T-helper 2 cell (primary cell): ENCODE measurements at regions not wholly inside any gene's neighbourhood (a gene's known extent, or its start where the extent isn't known, plus 50 kb on each side); places are given as distances from the start of the nearest gene placed in this dataset.

Experiments used
- DNase-seq, 5 experiments: peaks; one replicate each; pipeline versions ENCODE4 v3.0.0 to v3.0.0-alpha.2; 2012 to 2022

DNA sequence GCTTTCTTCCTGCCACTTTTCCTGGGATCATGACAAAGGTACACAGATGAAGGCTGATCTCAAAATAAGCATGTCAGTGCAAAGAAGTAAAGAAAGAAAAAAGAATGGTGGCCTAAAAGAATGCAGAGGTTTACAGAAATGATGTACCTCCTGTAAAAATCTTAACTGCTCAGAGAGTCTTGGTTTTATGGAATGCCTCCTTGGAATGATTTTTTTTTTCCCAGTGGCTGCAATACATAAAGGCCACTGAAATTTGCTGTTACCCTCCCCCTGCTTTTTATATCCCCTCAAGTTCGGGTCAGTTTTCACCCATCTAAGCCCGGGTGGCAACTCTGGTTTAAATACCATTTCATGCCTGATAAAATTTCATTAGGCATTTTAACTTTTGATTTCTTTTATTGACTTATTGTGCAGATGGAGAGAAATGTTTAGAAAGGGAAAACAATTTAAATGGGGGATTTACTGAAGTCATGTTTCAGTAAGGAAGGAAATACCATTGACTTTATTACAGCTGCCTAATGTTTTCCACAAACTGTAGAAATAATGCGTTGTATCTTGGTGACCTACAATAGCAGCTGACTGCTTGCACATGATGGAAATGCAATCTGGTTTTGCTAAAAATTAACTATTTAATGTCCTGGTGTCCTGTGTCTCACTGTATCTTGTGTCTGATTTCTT, 102.5 kb downstream of the SAMD9 start:
- DNase-seq: no peak

- DNase-seq: no peak
These were observed 103.4 kb downstream of the SAMD9 start for GRCh38 chr7:93014410-93014809.

DNA sequence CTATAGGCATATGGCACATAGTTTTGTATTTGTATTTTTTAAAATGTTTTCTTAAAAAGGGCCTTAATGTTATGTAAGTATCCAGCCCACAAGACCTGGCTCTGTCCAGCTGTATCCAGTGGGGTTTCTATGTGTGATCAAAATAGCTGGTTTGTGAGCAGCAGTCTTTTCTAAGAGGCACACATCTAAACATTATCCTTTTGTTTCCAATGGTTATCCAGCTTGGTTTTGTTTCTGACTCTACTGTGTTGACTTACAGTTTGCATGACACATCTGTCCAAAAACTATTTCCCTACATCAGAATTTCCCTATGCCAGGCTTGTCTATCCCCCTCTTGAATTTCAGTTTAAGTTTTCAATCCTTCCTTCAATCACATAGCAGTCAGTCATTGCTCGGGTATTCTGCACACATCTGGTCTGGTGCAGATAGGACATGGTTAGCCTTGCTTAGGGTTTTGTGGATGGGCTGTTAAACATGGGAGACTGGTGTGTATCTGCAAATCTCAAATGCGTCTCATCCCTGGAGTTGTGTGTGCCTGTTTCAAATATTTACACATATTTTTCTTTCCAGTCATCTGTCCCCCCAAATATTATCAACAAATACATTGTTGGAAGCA, 104.2 kb downstream of the SAMD9 start:
- DNase-seq: no peak

- DNase-seq: no peak
These were observed 106.2 kb downstream of the SAMD9 start for GRCh38 chr7:93011351-93012294.

DNA sequence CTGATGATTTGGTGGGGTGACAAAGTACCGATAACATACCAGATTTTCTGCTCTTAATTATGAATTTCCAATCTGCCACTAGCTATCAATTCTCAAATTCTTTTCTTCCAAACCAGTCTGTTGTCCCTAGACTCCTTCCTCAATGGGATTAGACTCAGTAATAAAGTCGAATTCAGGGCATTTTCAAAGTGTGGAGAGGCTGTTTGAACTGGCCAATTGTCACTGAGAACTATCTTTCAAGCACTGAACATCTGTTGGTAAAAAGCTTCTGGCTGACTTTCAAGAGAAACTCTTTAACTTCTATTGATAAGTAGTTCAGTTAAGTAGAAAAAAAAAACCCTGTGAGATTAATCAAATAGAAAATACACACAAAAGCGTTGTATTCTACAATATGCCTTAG, 108.9 kb downstream of the SAMD9 start:
- no peak for DNase-seq

DNA sequence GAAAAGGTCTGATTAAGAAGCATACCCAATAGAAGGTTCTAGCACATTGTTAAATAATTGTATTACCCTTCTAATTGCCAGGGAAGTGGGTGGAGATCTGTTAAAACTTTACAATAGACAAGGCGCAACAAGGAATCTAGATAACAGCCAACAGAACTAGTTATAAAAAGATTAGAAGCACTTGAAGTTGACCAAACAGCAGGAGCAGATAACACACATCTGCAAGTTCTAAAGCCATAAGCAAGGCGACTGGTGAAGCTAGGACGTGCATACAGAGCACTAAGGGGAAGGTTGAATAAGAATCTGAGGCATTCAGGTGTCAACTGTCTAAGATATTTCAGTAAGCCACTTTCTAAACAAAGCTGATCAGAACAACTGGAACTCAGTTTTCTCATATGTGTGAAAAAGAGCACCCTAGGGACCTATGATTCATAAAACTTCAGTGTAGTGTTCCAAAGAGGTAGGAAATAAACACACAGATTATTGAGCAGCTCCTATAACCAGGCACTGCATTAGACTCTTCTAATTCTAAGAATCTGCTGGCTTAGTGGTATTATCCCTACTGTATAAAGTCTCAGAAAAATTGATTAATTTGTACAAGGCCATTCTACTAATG, 111.2 kb downstream of the SAMD9 start:
- no peak for DNase-seq

DNA sequence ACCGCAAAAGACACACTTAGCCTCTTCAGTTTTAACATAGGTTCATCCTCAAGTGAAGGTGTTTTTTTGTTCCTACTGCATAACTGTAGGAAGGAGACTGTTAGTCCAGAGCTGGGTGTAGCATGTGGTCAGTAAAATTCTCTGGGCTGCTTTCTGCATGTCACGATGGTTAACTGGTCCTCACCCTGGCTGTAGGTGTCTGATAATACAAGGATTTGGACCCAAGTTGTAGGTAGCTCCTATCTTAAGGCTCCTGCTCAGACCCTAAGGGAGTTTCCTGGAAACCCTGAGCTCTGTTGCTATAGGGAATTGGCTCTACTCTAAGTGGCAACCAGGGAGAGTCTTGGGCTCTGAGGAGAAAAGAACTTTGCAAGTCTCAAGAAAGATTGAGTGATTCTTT, 112.9 kb downstream of the SAMD9 start:
- no peak for DNase-seq

- no peak for DNase-seq
These were observed 120.1 kb downstream of the SAMD9 start for GRCh38 chr7:92997719-92998118.

GRCh38 chr7:92997152-92997551, 120.6 kb downstream of the SAMD9 start:
- DNase-seq: no peak

GRCh38 chr7:92994901-92995300, 122.9 kb downstream of the SAMD9 start:
- DNase-seq: no peak

DNA sequence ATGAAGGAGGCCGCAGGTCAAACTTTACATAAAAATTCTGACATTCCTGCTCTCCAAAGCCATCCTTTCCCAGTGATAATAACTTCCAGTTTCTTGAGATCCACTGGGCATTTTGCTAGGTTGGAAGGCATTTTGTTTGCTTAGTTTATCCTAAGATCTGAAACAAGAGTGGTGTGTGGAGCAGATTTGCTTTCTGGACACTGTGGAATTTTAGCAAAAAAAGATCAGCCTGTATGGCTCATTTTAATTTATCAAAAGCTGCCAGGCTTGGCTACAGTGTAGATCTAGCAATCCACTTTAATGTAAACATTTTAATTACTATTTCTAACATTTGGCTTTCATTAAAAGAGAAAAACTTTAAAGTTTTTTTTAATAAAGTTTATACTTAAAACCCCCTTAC, 124.8 kb downstream of the SAMD9 start:
- DNase-seq: no peak

- DNase-seq: no peak
These were observed 125.3 kb downstream of the SAMD9 start for GRCh38 chr7:92992483-92992882.

DNA sequence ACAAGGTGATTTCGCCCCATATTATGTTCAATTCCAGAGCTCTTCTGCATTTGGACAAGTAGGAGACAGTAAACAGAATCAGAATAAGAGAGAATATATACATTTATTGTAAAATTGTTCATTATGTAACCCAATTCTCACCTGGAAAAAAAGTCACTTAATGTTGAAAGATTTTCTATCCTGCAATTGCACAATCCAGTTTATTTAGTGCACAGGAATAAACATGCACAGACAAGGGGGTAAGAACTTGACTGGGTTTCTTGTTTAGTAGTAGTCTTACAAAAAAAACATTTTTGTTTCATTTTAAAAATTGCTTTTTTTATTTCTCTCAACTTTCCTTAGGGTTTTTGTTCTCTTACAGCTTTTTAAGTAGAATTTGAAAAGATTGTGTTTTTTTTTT, 126.6 kb downstream of the SAMD9 start:
- no peak for DNase-seq

DNA sequence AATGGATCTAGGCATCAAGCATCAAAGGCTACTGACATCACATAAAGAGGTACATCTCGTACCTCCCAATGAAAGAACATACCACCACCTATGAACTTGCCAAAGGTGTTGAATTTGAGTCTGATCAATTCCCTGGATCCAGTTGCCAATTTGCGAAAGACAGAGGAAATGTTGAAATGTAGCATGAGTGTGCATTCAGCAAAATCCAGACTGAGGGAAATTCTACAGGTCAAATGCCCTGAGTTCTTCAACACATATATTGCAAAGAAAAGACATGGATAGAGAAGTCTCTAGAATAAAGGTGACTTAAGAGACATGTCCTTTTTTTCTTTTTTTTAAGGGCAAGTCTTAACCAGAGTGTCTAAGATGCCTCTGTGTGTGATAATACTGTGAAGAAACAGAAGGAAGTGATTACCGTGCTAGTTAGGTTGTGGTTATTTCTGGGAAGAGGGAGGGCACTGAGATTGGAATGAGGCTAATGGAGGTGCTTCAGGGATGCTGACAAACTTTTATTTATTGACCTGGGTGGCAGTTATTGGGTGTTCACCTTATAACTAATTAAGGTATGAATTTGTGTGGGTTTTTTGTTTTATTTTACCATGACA, 128.7 kb downstream of the SAMD9 start:
- DNase-seq: no peak

DNA sequence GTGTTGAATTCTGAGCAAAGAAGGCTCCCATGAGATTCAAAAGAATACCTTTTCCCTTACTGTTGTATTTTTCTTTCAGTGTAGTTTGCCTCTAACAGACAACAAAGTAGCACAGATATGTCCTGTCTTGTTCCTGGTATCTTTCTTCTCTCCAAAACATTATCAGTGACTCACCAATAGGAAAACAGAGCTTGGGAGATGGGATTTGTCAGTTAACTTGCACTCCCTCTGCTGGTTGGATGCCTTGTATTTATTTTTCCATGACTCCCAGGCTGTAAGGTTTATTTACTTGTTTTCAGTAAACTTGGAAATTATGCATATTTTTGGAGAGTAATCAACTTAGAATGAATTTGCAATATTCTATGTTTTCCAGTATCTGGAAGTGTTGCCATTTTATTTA, 129.7 kb downstream of the SAMD9 start:
- no peak for DNase-seq

DNA sequence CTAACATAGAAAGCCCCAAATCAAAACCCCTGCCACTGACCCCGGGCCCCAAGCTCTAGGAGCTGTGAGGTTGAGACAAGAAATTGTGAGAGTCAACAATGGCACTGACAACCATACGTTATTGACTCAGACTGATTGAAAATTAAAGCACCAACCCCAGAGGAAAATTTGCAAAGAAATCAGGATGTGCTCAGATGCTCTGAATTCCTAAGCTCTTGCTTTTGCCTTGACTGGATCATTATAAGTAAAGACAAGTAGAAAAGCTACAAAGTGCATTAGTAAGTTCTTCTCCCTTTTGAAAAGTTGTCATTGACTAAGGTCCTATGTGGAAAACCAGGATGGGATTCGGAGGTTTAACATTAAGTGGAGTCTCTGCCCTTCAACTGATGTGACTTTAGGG, 130.2 kb downstream of the SAMD9 start:
- DNase-seq: no peak

- no peak for DNase-seq
These were observed 130.7 kb downstream of the SAMD9 start for GRCh38 chr7:92987095-92987494.

DNA sequence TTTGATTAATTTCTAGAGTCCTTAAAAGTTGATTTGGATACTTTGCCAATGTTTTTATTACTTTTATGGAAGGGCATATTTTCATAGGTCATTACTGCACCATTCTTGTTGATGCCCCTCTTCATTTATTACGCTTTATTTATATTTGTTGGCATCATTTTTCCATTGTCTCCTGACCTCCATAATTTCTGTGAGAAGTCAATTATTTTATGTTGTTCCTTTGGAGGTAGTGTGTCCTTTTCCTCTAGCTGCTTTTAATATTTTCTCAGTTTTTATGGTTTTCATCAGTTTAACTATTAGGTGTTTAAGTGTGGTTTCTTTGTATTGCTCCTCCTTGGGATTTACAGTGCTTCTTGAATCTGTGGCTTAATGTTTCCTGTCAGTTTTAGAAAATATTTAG, 134.9 kb downstream of the SAMD9 start:
- no peak for DNase-seq

GRCh38 chr7:92976931-92977330, 140.6 kb upstream of the CDK6 start:
- no peak for DNase-seq

DNA sequence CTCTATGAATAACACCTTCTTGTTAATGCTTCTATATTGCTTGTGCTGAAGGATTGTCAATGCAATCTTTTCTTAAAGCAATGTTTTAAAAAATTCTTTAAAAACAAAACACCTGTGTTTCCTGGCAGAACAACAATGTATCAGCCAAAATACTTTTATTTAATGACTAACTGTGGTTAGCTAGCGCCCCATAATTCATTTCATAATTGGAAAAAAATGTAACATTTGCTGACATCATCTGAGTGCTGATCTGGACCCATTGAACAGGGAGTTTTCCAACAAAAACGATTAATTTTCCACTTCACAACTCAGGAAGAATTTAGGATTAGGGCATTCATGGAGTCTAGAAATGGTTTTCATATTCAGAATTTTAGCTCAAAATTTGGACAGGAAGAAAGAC, 137.6 kb upstream of the CDK6 start:
- DNase-seq: no peak

DNA sequence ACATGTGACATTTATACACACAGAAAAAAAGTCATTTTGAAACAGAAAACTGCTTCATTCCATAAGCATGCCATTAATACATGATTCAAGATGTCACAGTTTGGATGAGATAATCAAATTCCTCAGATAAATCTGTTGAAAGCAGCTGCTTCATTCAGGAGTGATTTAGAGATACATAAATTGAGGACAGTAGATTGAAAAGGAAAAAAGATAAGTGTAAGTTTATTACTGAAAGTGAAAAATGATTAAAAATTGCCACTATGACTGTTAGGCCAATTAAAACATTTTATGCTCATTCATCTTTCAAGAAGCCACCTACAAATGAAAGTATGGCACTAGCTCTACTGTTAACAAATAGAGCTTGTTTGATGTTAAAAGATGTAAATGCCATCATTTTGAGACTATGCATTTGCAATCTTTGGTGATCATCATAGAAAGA, 136.9 kb upstream of the CDK6 start:
- no peak for DNase-seq

DNA sequence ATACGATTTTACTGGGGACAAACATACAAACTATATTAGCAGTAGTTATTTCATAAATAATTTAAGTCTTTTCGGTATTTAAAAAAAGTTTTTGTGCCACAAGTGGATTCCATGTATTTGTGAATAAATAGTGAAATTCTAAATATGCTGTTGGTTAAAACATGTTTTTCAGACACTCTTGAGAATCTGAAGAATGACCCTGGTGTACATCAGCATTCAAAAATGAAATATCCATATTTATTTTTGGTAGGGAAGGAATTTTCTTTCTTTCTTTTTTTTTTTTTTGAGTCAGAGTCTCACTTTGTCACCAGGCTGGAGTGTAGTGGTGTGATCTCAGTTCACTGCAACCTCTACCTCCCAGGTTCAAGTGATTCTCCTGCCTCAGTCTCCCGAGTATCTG, 136.1 kb upstream of the CDK6 start:
- no peak for DNase-seq

- no peak for DNase-seq
These were observed 132.7 kb upstream of the CDK6 start for GRCh38 chr7:92969061-92969460.
